ENCODE measurements at regions not wholly inside any gene's neighbourhood (a gene's known extent, or its start where the extent isn't known, plus 50 kb on each side); places are given as distances from the start of the nearest gene placed in this dataset.

GRCh38 chr11:21659961-21660360 lies 532.9 kb upstream of the ANO5 start:
- TF ChIP-seq CTCF (IDR thresholded peaks at IDR 0.05), result no peak
- no peaks in the 10 kb centered on the region for H3K9me3 ChIP-seq
- H3K4me3 ChIP-seq, result no peak overlapping the region
- no peak for ATAC-seq
- no peaks in the 10 kb centered on the region for H3K4me1 ChIP-seq
- DNase-seq, result no peak
- H3K36me3 ChIP-seq (ENCODE audit: insufficient read depth in 1 of 2, low read depth in 1 of 2), result no peaks in the 10 kb centered on the region
- intact Hi-C loops (cut with DNase I), result no loop called here
- H3K27me3 ChIP-seq (ENCODE audit: insufficient read depth in 3 of 3, low read length in 2 of 3), result no peaks in the 10 kb centered on the region
- no peak overlapping the region for H3K27ac ChIP-seq

DNA sequence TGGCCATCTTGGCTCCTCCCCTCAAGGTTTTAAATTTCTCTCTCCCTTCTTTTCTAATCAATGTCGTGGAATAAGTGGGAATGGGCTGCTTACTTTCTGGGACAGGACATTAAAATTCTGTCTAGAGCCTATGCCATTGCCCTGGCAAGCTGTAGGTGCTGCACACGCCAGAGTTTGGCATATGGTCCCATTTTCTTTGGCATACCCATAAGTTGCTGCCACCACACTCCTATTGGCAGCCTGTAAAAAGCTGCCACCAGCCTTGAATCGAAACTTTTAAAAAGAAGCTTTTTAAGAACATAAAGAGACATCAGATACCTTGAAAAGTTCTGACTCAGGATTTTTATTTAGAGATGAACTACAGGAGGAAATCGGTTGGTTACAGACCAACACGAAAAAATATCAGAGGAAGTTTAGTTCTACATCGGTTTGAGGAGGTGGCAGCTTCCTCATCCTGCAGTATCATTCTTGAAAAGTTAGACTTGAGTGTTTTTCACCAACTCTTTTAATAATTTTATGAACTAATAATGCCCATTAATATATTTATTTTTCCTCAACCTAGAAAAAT lies 517.8 kb upstream of the ANO5 start:
- ATAC-seq, result no peak
- 66 to 68% (median 67%) methylated on average over 6 of the region's 6 CpGs for WGBS, 3 donors
- no peak for TF ChIP-seq CTCF (IDR thresholded peaks at IDR 0.05)
- peaks cover 6% of the 10 kb centered on the region for H3K9me3 ChIP-seq
- H3K36me3 ChIP-seq (ENCODE audit: insufficient read depth in 1 of 2, low read depth in 1 of 2), result no peaks in the 10 kb centered on the region
- no peaks in the 10 kb centered on the region for H3K27me3 ChIP-seq (ENCODE audit: insufficient read depth in 3 of 3, low read length in 2 of 3)
- intact Hi-C loops (cut with DNase I), result no loop called here
- DNase-seq, result no peak
- no peaks in the 10 kb centered on the region for H3K4me1 ChIP-seq
- no peak overlapping the region for H3K4me3 ChIP-seq
- no peak overlapping the region for H3K27ac ChIP-seq

GRCh38 chr11:21687643-21688042 lies 505.2 kb upstream of the ANO5 start:
- ATAC-seq (no peak), DNase-seq (no peak)
- no peaks in the 10 kb centered on the region for H3K4me1 ChIP-seq
- H3K27me3 ChIP-seq (ENCODE audit: insufficient read depth in 3 of 3, low read length in 2 of 3), result no peaks in the 10 kb centered on the region
- WGBS, 3 donors, result 70 to 73% (median 71%) methylated on average over 1 of the region's 1 CpG
- peaks cover 5% of the 10 kb centered on the region for H3K9me3 ChIP-seq
- H3K36me3 ChIP-seq (ENCODE audit: insufficient read depth in 1 of 2, low read depth in 1 of 2), result no peaks in the 10 kb centered on the region
- intact Hi-C loops (cut with DNase I), result no loop called here
- TF ChIP-seq CTCF (IDR thresholded peaks at IDR 0.05), result no peak
- no peak overlapping the region for H3K4me3 ChIP-seq
- no peak overlapping the region for H3K27ac ChIP-seq

- ATAC-seq, result no peak
- Histone ChIP-seq H3K27ac (no peak overlapping the region), H3K9me3 (no peaks in the 10 kb centered on the region), H3K36me3 (ENCODE audit: insufficient read depth in 1 of 2, low read depth in 1 of 2) (no peaks in the 10 kb centered on the region), H3K27me3 (ENCODE audit: insufficient read depth in 3 of 3, low read length in 2 of 3) (no peaks in the 10 kb centered on the region), H3K4me3 (no peak overlapping the region), H3K4me1 (no peaks in the 10 kb centered on the region)
- no peak for DNase-seq
- intact Hi-C loops (cut with DNase I), result no loop called here
- no peak for TF ChIP-seq CTCF (IDR thresholded peaks at IDR 0.05)
- WGBS, 3 donors, result 59 to 60% (median 60%) methylated on average over 2 of the region's 2 CpGs
These were observed 488.3 kb upstream of the ANO5 start for GRCh38 chr11:21704539-21704938.

DNA sequence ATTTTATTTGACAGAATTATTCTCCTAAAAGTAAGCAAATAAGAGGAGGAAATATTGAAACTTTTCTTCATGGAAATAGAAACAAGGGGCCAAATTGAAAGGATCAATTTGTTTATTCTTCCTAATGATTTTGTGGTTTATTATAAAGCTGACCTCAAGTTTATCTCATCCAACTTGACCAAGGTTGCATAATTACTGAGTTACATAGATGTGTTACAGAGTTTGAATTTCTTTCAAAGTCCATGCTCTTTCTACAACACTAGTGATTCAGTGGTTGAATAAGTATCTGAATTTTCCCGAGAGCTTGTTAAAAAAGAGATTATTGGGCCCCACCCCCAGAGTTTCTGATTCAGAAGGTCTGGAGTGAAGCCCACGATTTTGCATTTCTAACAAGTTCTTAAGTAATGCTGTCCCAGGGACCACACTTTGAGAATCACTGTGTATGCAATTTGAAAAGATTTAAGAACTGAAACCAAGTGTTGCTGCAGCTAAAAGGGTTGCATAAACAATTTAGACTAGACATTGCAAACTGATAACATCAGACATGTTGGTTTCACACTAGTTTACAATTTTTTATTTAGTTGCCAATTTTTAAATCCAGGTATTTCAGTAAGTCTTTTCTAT lies 485.7 kb upstream of the ANO5 start:
- 33 to 57% (median 39%) methylated on average over 2 of the region's 2 CpGs for WGBS, 3 donors
- Histone ChIP-seq H3K36me3 (ENCODE audit: insufficient read depth in 1 of 2, low read depth in 1 of 2) (no peaks in the 10 kb centered on the region), H3K27ac (no peak overlapping the region), H3K4me3 (no peak overlapping the region), H3K27me3 (ENCODE audit: insufficient read depth in 3 of 3, low read length in 2 of 3) (no peaks in the 10 kb centered on the region), H3K9me3 (no peaks in the 10 kb centered on the region), H3K4me1 (no peaks in the 10 kb centered on the region)
- no peak for TF ChIP-seq CTCF (IDR thresholded peaks at IDR 0.05)
- ATAC-seq, result no peak
- DNase-seq, result no peak
- intact Hi-C loops (cut with DNase I), result no loop called here

All from psoas muscle (tissue), 7 donors.